HEK293 (cell line): ENCODE measurements at regions not wholly inside any gene's neighbourhood (a gene's known extent, or its start where the extent isn't known, plus 50 kb on each side); places are given as distances from the start of the nearest gene placed in this dataset.

Source experiments
- CTCF ChIA-PET: fragments of 350-600 bp; formaldehyde crosslinking; extraction: SDS; loops from one replicate; lab custom pipeline; 2021; ENCODE audit warnings: antibody characterized with exemption; lab: Yijun Ruan, JAX
- POLR2A ChIA-PET: fragments of 300-600 bp; formaldehyde crosslinking; extraction: SDS; loops from one replicate; lab custom pipeline; 2020; ENCODE audit warnings: antibody characterized with exemption, inconsistent platforms; lab: Yijun Ruan, JAX
- H3K27ac ChIP-seq: fragments of 200-500 bp; sonication (Bioruptor generic); 2 replicates; pipeline ENCODE4 v1.5.1; 2014; ENCODE audit warnings: low read depth, low read length, control low read depth, inconsistent platforms; ENCODE audit errors: extremely low read depth
- H3K36me3 ChIP-seq, 2 experiments: fragments of 200-500 bp in 1 of 2; sonication (Bioruptor generic) in 1 of 2; 1 replicate in 1 of 2; 2 replicates in 1 of 2; pipeline ENCODE4 v1.5.1; 2014 to 2017; ENCODE audit warnings: inconsistent platforms in 2 of 2, low read length in 2 of 2; ENCODE audit not compliant: control insufficient read depth in 2 of 2, insufficient read depth in 1 of 2
- H3K4me1 ChIP-seq: fragments of 200-500 bp; sonication (Bioruptor generic); 2 replicates; pipeline ENCODE4 v1.5.1; 2014; ENCODE audit warnings: mild to moderate bottlenecking, low read length, inconsistent platforms; ENCODE audit not compliant: control insufficient read depth, insufficient read depth
- H3K4me3 ChIP-seq: 2 replicates; pipeline ENCODE4 v1.5.1; 2011; ENCODE audit warnings: low read depth, mild to moderate bottlenecking, control low read depth, low read length, moderate library complexity
- H3K9me3 ChIP-seq: fragments of 200-500 bp; sonication (Bioruptor generic); 2 replicates; pipeline ENCODE4 v1.5.1; 2014; ENCODE audit warnings: low read depth, low read length, inconsistent platforms; ENCODE audit not compliant: control insufficient read depth, insufficient read depth
- AEBP2 ChIP-seq: fragments of 450-650 bp; formaldehyde crosslinking; IDR thresholded peaks from 2 replicates; pipeline ENCODE4 v1.5.1; 2016; ENCODE audit warnings: missing biosample characterization, missing genetic modification characterization, borderline replicate concordance
- EGR2 ChIP-seq: fragments of 450-650 bp; formaldehyde crosslinking; IDR thresholded peaks from 2 replicates; pipeline ENCODE4 v1.5.1; 2016; ENCODE audit warnings: low read depth, missing biosample characterization, missing genetic modification characterization
- GLI2 ChIP-seq: fragments of 450-650 bp; formaldehyde crosslinking; IDR thresholded peaks from 2 replicates; pipeline ENCODE4; 2017; ENCODE audit warnings: missing biosample characterization, missing genetic modification characterization, low read depth, borderline replicate concordance
- KLF10 ChIP-seq: fragments of 450-650 bp; IDR thresholded peaks from 2 replicates; pipeline ENCODE4 v1.5.1; 2018; ENCODE audit warnings: missing biosample characterization, mild to moderate bottlenecking, missing genetic modification characterization
- KLF17 ChIP-seq: fragments of 450-650 bp; formaldehyde crosslinking; IDR thresholded peaks from 2 replicates; pipeline ENCODE4 v1.5.1; 2016; ENCODE audit warnings: missing biosample characterization, missing genetic modification characterization
- REPIN1 ChIP-seq: fragments of 450-650 bp; formaldehyde crosslinking; IDR thresholded peaks from 2 replicates; pipeline ENCODE4 v1.5.1; 2017; ENCODE audit warnings: missing biosample characterization, missing genetic modification characterization, low read depth
- SP3 ChIP-seq: fragments of 450-650 bp; formaldehyde crosslinking; IDR thresholded peaks from 2 replicates; pipeline ENCODE4 v1.5.1; 2016; ENCODE audit warnings: missing biosample characterization, missing genetic modification characterization
- TCF7L2 ChIP-seq: IDR thresholded peaks from 2 replicates; pipeline ENCODE4 v1.6.1; 2011; ENCODE audit warnings: low read depth, mild to moderate bottlenecking, inconsistent platforms, low read length, moderate library complexity, borderline replicate concordance
- ZBTB17 ChIP-seq: fragments of 450-650 bp; formaldehyde crosslinking; IDR thresholded peaks from 2 replicates; pipeline ENCODE4 v1.5.1; 2016; ENCODE audit warnings: missing biosample characterization, missing genetic modification characterization
- ZBTB20 ChIP-seq: fragments of 450-650 bp; formaldehyde crosslinking; IDR thresholded peaks from 2 replicates; pipeline ENCODE4 v1.5.1; 2016; ENCODE audit warnings: missing biosample characterization, missing genetic modification characterization
- ZBTB6 ChIP-seq: fragments of 450-650 bp; formaldehyde crosslinking; IDR thresholded peaks from 2 replicates; pipeline ENCODE4 v1.5.1; 2017; ENCODE audit warnings: missing biosample characterization, missing genetic modification characterization
- ZEB2 ChIP-seq: fragments of 450-650 bp; formaldehyde crosslinking; IDR thresholded peaks from 2 replicates; pipeline ENCODE4 v1.5.1; 2016; ENCODE audit warnings: missing biosample characterization, missing genetic modification characterization
- ZFP37 ChIP-seq: fragments of 450-650 bp; formaldehyde crosslinking; IDR thresholded peaks from 2 replicates; pipeline ENCODE4 v1.5.1; 2016; ENCODE audit warnings: missing biosample characterization, missing genetic modification characterization
- ZNF174 ChIP-seq: fragments of 450-650 bp; formaldehyde crosslinking; IDR thresholded peaks from 2 replicates; pipeline ENCODE4 v1.5.0; 2017; ENCODE audit warnings: missing biosample characterization, mild to moderate bottlenecking, missing genetic modification characterization
- ZNF239 ChIP-seq: fragments of 450-650 bp; formaldehyde crosslinking; IDR thresholded peaks from 2 replicates; pipeline ENCODE4 v1.5.1; 2016; ENCODE audit warnings: missing biosample characterization, missing genetic modification characterization
- ZNF266 ChIP-seq: fragments of 450-650 bp; formaldehyde crosslinking; IDR thresholded peaks from 2 replicates; pipeline ENCODE4 v1.5.1; 2016; ENCODE audit warnings: missing biosample characterization, missing genetic modification characterization, low read depth
- ZNF311 ChIP-seq: fragments of 450-650 bp; formaldehyde crosslinking; IDR thresholded peaks from 2 replicates; pipeline ENCODE4 v1.5.1; 2017; ENCODE audit warnings: missing biosample characterization, missing genetic modification characterization, borderline replicate concordance
- ZNF341 ChIP-seq: fragments of 450-650 bp; formaldehyde crosslinking; IDR thresholded peaks from 2 replicates; pipeline ENCODE4; 2016; ENCODE audit warnings: low read depth, missing biosample characterization, missing genetic modification characterization
- ZNF37A ChIP-seq: fragments of 450-650 bp; IDR thresholded peaks from 2 replicates; pipeline ENCODE4 v1.5.1; 2018; ENCODE audit warnings: missing biosample characterization, missing genetic modification characterization
- ZNF488 ChIP-seq: fragments of 450-650 bp; formaldehyde crosslinking; IDR thresholded peaks from 2 replicates; pipeline ENCODE4 v1.5.1; 2016; ENCODE audit warnings: missing biosample characterization, missing genetic modification characterization
- ZNF555 ChIP-seq: fragments of 450-650 bp; formaldehyde crosslinking; conservative IDR thresholded peaks from 2 replicates; pipeline ENCODE4 v1.5.1; 2017; ENCODE audit warnings: missing biosample characterization, mild to moderate bottlenecking, missing genetic modification characterization, inconsistent platforms
- ZNF561 ChIP-seq: fragments of 450-650 bp; IDR thresholded peaks from 2 replicates; pipeline ENCODE4 v1.5.1; 2018; ENCODE audit warnings: missing biosample characterization, missing genetic modification characterization, borderline replicate concordance
- ZNF621 ChIP-seq: fragments of 450-650 bp; formaldehyde crosslinking; IDR thresholded peaks from 2 replicates; pipeline ENCODE4 v1.5.1; 2017; ENCODE audit warnings: missing biosample characterization, missing genetic modification characterization
- ZNF629 ChIP-seq: fragments of 450-650 bp; formaldehyde crosslinking; IDR thresholded peaks from 2 replicates; pipeline ENCODE4 v1.5.1; 2017; ENCODE audit warnings: missing biosample characterization, missing genetic modification characterization
- ZNF677 ChIP-seq: fragments of 450-650 bp; IDR thresholded peaks from 2 replicates; pipeline ENCODE4 v1.5.0; 2018; ENCODE audit warnings: missing biosample characterization, mild to moderate bottlenecking, missing genetic modification characterization, moderate library complexity
- ZNF768 ChIP-seq: fragments of 450-650 bp; formaldehyde crosslinking; IDR thresholded peaks from 2 replicates; pipeline ENCODE4 v1.5.1; 2018; ENCODE audit warnings: missing biosample characterization, mild to moderate bottlenecking, missing genetic modification characterization
- ZNF776 ChIP-seq: fragments of 450-650 bp; formaldehyde crosslinking; IDR thresholded peaks from 2 replicates; pipeline ENCODE4 v1.5.0; 2017; ENCODE audit warnings: missing biosample characterization, missing genetic modification characterization, borderline replicate concordance

- no peak for TF ChIP-seq ZNF488 (tag by site-specific recombination)
- TF ChIP-seq TCF7L2: no peak
- TF ChIP-seq ZEB2 (tag by site-specific recombination): no peak
- no peak for TF ChIP-seq ZNF677 (tag by site-specific recombination)
- no peak for TF ChIP-seq ZNF341 (tag by site-specific recombination)
- no peak for TF ChIP-seq EGR2
- TF ChIP-seq ZBTB6 (tag by site-specific recombination): no peak
- TF ChIP-seq KLF10: no peak
Measured at GRCh38 chr7:19557726-19558465, 150.9 kb downstream of the POLR1F start (continued).

- Histone ChIP-seq H3K4me1 (no peaks in the 10 kb centered on the region), H3K9me3 (no peaks in the 10 kb centered on the region), H3K4me3 (no peak overlapping the region), H3K27ac (no peak overlapping the region), H3K36me3 (no peaks in the 10 kb centered on the region)
- CTCF ChIA-PET: no interaction called here
- POLR2A ChIA-PET: no interaction called here
- TF ChIP-seq AEBP2 (tag by site-specific recombination) (no peak), ZNF266 (no peak), KLF17 (no peak), ZNF776 (tag by site-specific recombination) (no peak), ZNF37A (tag by site-specific recombination) (no peak), ZBTB20 (tag by site-specific recombination) (no peak), SP3 (tag by site-specific recombination) (no peak), GLI2 (tag by site-specific recombination) (no peak), ZNF621 (tag by site-specific recombination) (no peak), ZNF311 (tag by site-specific recombination) (no peak), ZNF561 (tag by site-specific recombination) (no peak), ZFP37 (tag by site-specific recombination) (no peak), ZNF555 (tag by site-specific recombination) (no peak), ZEB2 (tag by site-specific recombination) (no peak), REPIN1 (no peak), ZNF629 (tag by site-specific recombination) (no peak), ZNF239 (tag by site-specific recombination) (no peak), ZBTB17 (tag by site-specific recombination) (no peak), ZNF768 (no peak), ZNF174 (tag by site-specific recombination) (no peak)
- TF ChIP-seq, all 188 proteins: peak for 0
Measured at GRCh38 chr7:19554581-19554980, 154.3 kb downstream of the POLR1F start.
